HG02943 (cell line): ENCODE measurements at regions not wholly inside any gene's neighbourhood (a gene's known extent, or its start where the extent isn't known, plus 50 kb on each side); places are given as distances from the start of the nearest gene placed in this dataset.

Source experiments
- ATAC-seq: cut with Tn5 transposase; IDR thresholded peaks from one replicate; pipeline ENCODE4 v1.9.1; 2021; ENCODE audit warnings: mild to moderate bottlenecking, low read depth, moderate library complexity; ENCODE audit not compliant: unreplicated experiment

GRCh38 chr6:138550346-138550767 is 51.1 kb upstream of the NHSL1 start:
- no peak for ATAC-seq

GRCh38 chr6:138554146-138554545 is 54.9 kb upstream of the NHSL1 start:
- ATAC-seq, result no peak

GRCh38 chr6:138555421-138555988 is 56.2 kb upstream of the NHSL1 start:
- no peak for ATAC-seq

- ATAC-seq, result no peak
These were observed 57.9 kb upstream of the NHSL1 start for GRCh38 chr6:138557147-138557546.

GRCh38 chr6:138559143-138559542 is 59.8 kb upstream of the NHSL1 start:
- no peak for ATAC-seq

- no peak for ATAC-seq
These were observed 61.0 kb upstream of the NHSL1 start for GRCh38 chr6:138560130-138560860.

- ATAC-seq, result no peak
These were observed 63.4 kb upstream of the NHSL1 start for GRCh38 chr6:138562691-138563090.

- ATAC-seq, result no peak
These were observed 63.9 kb upstream of the NHSL1 start for GRCh38 chr6:138563231-138563630.

- no peak for ATAC-seq
These were observed 64.4 kb upstream of the NHSL1 start for GRCh38 chr6:138563650-138564049.

GRCh38 chr6:138564170-138564721 is 65.0 kb upstream of the NHSL1 start:
- ATAC-seq, result no peak

- ATAC-seq, result no peak
These were observed 67.8 kb upstream of the NHSL1 start for GRCh38 chr6:138567052-138567451.

GRCh38 chr6:138568997-138569396 is 69.7 kb upstream of the NHSL1 start:
- ATAC-seq, result no peak

GRCh38 chr6:138569554-138569953 is 70.3 kb upstream of the NHSL1 start:
- no peak for ATAC-seq

GRCh38 chr6:138569970-138570724 is 70.9 kb upstream of the NHSL1 start:
- no peak for ATAC-seq

GRCh38 chr6:138570725-138571029 is 71.4 kb upstream of the NHSL1 start:
- ATAC-seq, result no peak

- ATAC-seq, result no peak
These were observed 71.9 kb upstream of the NHSL1 start for GRCh38 chr6:138571181-138571580.

- no peak for ATAC-seq
These were observed 72.4 kb upstream of the NHSL1 start for GRCh38 chr6:138571585-138572166.

- no peak for ATAC-seq
These were observed 73.0 kb upstream of the NHSL1 start for GRCh38 chr6:138572167-138572875.

- no peak for ATAC-seq
These were observed 73.6 kb upstream of the NHSL1 start for GRCh38 chr6:138572885-138573284.

GRCh38 chr6:138575257-138575656 is 76.0 kb upstream of the NHSL1 start:
- ATAC-seq, result no peak

- ATAC-seq, result no peak
These were observed 77.0 kb upstream of the NHSL1 start for GRCh38 chr6:138576313-138576712.
